ENCODE measurements at regions not wholly inside any gene's neighbourhood (a gene's known extent, or its start where the extent isn't known, plus 50 kb on each side); places are given as distances from the start of the nearest gene placed in this dataset.
A peak's percentile ranks its signal among the peaks of the same experiment; 100 is the strongest.

- Histone ChIP-seq H3K9ac (ENCODE audit: insufficient read depth, low read length) (no peak overlapping the region), H3K4me1 (ENCODE audit: control insufficient read depth, extremely low read depth, insufficient read depth, low read length) (no peaks in the 10 kb centered on the region), H4K20me1 (ENCODE audit: control insufficient read depth, extremely low read depth, insufficient read depth, low read length) (no peaks in the 10 kb centered on the region), H3K79me2 (ENCODE audit: control insufficient read depth, insufficient read depth, low read length) (no peaks in the 10 kb centered on the region), H3K36me3 (ENCODE audit: control insufficient read depth, insufficient read depth, low read length) (no peaks in the 10 kb centered on the region), H3K4me2 (ENCODE audit: extremely low read depth, insufficient read depth, low read length) (no peak overlapping the region), H3K27me3 (ENCODE audit: control insufficient read depth, insufficient read depth, low read length) (no peaks in the 10 kb centered on the region), H3K27ac (ENCODE audit: insufficient read depth, low read length) (no peak overlapping the region), H3K4me3 (replicated peaks in 1 of 4; ENCODE audit: control extremely low read depth in 1 of 4, insufficient read depth in 1 of 4, low read depth in 3 of 4, low read length in 4 of 4) (no peak overlapping the region), H2AFZ (ENCODE audit: low read length) (no peak overlapping the region), H3K9me3 (ENCODE audit: control insufficient read depth, insufficient read depth, low read depth, low read length) (no peaks in the 10 kb centered on the region)
- TF ChIP-seq EZH2 (IDR thresholded peaks at IDR 0.05; ENCODE audit: low read length, missing control alignments) (no peak), CTCF (conservative IDR thresholded peaks at IDR 0.05 in 1 of 2, IDR thresholded peaks at IDR 0.05 in 1 of 2; ENCODE audit: low read depth in 1 of 2, low read length in 2 of 2) (peak; percentile 12 to 21)
- peak in 1 of 2 donors; percentile 7 for DNase-seq (ENCODE audit: low read depth in 2 of 2)
Measured at GRCh38 chr17:33647956-33648355, 354.9 kb upstream of the ASIC2 start.

GRCh38 chr17:33650304-33650703 is 357.2 kb upstream of the ASIC2 start:
- no peak overlapping the region for H3K4me3 ChIP-seq (replicated peaks in 1 of 4; ENCODE audit: control extremely low read depth in 1 of 4, insufficient read depth in 1 of 4, low read depth in 3 of 4, low read length in 4 of 4)
- no peak overlapping the region for H3K27ac ChIP-seq (ENCODE audit: insufficient read depth, low read length)
- no peak overlapping the region for H2AFZ ChIP-seq (ENCODE audit: low read length)
- no peak for TF ChIP-seq CTCF (conservative IDR thresholded peaks at IDR 0.05 in 1 of 2, IDR thresholded peaks at IDR 0.05 in 1 of 2; ENCODE audit: low read depth in 1 of 2, low read length in 2 of 2)
- TF ChIP-seq EZH2 (IDR thresholded peaks at IDR 0.05; ENCODE audit: low read length, missing control alignments) = no peak
- H3K9ac ChIP-seq (ENCODE audit: insufficient read depth, low read length) = no peak overlapping the region
- no peaks in the 10 kb centered on the region for H3K36me3 ChIP-seq (ENCODE audit: control insufficient read depth, insufficient read depth, low read length)
- no peaks in the 10 kb centered on the region for H4K20me1 ChIP-seq (ENCODE audit: control insufficient read depth, extremely low read depth, insufficient read depth, low read length)
- H3K4me1 ChIP-seq (ENCODE audit: control insufficient read depth, extremely low read depth, insufficient read depth, low read length) = no peaks in the 10 kb centered on the region
- no peaks in the 10 kb centered on the region for H3K27me3 ChIP-seq (ENCODE audit: control insufficient read depth, insufficient read depth, low read length)
- no peak overlapping the region for H3K4me2 ChIP-seq (ENCODE audit: extremely low read depth, insufficient read depth, low read length)
- no peak for DNase-seq (ENCODE audit: low read depth in 2 of 2)
- no peaks in the 10 kb centered on the region for H3K9me3 ChIP-seq (ENCODE audit: control insufficient read depth, insufficient read depth, low read depth, low read length)
- H3K79me2 ChIP-seq (ENCODE audit: control insufficient read depth, insufficient read depth, low read length) = no peaks in the 10 kb centered on the region

GRCh38 chr17:33651686-33652085 is 358.6 kb upstream of the ASIC2 start:
- H4K20me1 ChIP-seq (ENCODE audit: control insufficient read depth, extremely low read depth, insufficient read depth, low read length) = no peaks in the 10 kb centered on the region
- no peak overlapping the region for H3K9ac ChIP-seq (ENCODE audit: insufficient read depth, low read length)
- H3K4me3 ChIP-seq (replicated peaks in 1 of 4; ENCODE audit: control extremely low read depth in 1 of 4, insufficient read depth in 1 of 4, low read depth in 3 of 4, low read length in 4 of 4) = no peak overlapping the region
- peak in 1 of 2 donors; percentile 3 for DNase-seq (ENCODE audit: low read depth in 2 of 2)
- no peak overlapping the region for H2AFZ ChIP-seq (ENCODE audit: low read length)
- H3K4me1 ChIP-seq (ENCODE audit: control insufficient read depth, extremely low read depth, insufficient read depth, low read length) = no peaks in the 10 kb centered on the region
- no peaks in the 10 kb centered on the region for H3K27me3 ChIP-seq (ENCODE audit: control insufficient read depth, insufficient read depth, low read length)
- TF ChIP-seq CTCF (conservative IDR thresholded peaks at IDR 0.05 in 1 of 2, IDR thresholded peaks at IDR 0.05 in 1 of 2; ENCODE audit: low read depth in 1 of 2, low read length in 2 of 2) = no peak
- TF ChIP-seq EZH2 (IDR thresholded peaks at IDR 0.05; ENCODE audit: low read length, missing control alignments) = no peak
- H3K79me2 ChIP-seq (ENCODE audit: control insufficient read depth, insufficient read depth, low read length) = no peaks in the 10 kb centered on the region
- H3K27ac ChIP-seq (ENCODE audit: insufficient read depth, low read length) = no peak overlapping the region
- H3K36me3 ChIP-seq (ENCODE audit: control insufficient read depth, insufficient read depth, low read length) = no peaks in the 10 kb centered on the region
- H3K4me2 ChIP-seq (ENCODE audit: extremely low read depth, insufficient read depth, low read length) = no peak overlapping the region
- no peaks in the 10 kb centered on the region for H3K9me3 ChIP-seq (ENCODE audit: control insufficient read depth, insufficient read depth, low read depth, low read length)

Data from fibroblast of lung (primary cell).